ENCODE measurements at regions not wholly inside any gene's neighbourhood (a gene's known extent, or its start where the extent isn't known, plus 50 kb on each side); places are given as distances from the start of the nearest gene placed in this dataset.

DNA sequence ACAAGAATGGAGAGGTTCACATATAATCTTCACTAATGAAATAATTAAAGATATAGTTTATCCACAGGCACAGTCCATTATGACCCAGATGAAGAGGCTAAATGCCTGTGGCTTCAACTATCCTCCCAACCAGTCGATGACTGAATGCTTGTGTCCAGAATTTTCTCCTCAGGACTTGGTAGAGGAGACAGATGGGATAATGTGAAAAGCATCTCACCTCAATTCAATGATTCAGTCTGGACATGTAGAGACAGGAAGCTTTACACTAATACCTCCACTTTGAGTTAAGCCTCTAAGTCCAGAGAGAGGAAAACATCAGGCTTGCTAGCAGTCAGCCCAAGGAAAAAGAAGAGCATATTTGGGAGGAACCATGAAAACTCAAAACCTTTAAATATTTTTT, 59.1 kb upstream of the COL1A2 start:
- TF ChIP-seq, protein P1, sequence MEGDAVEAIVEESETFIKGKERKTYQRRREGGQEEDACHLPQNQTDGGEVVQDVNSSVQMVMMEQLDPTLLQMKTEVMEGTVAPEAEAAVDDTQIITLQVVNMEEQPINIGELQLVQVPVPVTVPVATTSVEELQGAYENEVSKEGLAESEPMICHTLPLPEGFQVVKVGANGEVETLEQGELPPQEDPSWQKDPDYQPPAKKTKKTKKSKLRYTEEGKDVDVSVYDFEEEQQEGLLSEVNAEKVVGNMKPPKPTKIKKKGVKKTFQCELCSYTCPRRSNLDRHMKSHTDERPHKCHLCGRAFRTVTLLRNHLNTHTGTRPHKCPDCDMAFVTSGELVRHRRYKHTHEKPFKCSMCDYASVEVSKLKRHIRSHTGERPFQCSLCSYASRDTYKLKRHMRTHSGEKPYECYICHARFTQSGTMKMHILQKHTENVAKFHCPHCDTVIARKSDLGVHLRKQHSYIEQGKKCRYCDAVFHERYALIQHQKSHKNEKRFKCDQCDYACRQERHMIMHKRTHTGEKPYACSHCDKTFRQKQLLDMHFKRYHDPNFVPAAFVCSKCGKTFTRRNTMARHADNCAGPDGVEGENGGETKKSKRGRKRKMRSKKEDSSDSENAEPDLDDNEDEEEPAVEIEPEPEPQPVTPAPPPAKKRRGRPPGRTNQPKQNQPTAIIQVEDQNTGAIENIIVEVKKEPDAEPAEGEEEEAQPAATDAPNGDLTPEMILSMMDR (conservative IDR thresholded peaks at IDR 0.05; ENCODE audit: low read length), result no peak
- TF ChIP-seq EZH2phosphoT487 (IDR thresholded peaks at IDR 0.05; ENCODE audit: borderline replicate concordance, low read depth, low read length), result no peak

Data from OCI-LY7 (cell line).